GM18868 (cell line): ENCODE measurements at regions not wholly inside any gene's neighbourhood (a gene's known extent, or its start where the extent isn't known, plus 50 kb on each side); places are given as distances from the start of the nearest gene placed in this dataset.
"Not testable (repeated sequence)": the region's sequence is repeated elsewhere in the genome, so short reads cannot be mapped to it uniquely, and the experiment has no call there.

Experiments
- ATAC-seq: cut with Tn5 transposase; IDR thresholded peaks from one replicate; pipeline ENCODE4 v1.9.1; 2021; ENCODE audit warnings: mild to moderate bottlenecking, moderate library complexity; ENCODE audit not compliant: unreplicated experiment

DNA sequence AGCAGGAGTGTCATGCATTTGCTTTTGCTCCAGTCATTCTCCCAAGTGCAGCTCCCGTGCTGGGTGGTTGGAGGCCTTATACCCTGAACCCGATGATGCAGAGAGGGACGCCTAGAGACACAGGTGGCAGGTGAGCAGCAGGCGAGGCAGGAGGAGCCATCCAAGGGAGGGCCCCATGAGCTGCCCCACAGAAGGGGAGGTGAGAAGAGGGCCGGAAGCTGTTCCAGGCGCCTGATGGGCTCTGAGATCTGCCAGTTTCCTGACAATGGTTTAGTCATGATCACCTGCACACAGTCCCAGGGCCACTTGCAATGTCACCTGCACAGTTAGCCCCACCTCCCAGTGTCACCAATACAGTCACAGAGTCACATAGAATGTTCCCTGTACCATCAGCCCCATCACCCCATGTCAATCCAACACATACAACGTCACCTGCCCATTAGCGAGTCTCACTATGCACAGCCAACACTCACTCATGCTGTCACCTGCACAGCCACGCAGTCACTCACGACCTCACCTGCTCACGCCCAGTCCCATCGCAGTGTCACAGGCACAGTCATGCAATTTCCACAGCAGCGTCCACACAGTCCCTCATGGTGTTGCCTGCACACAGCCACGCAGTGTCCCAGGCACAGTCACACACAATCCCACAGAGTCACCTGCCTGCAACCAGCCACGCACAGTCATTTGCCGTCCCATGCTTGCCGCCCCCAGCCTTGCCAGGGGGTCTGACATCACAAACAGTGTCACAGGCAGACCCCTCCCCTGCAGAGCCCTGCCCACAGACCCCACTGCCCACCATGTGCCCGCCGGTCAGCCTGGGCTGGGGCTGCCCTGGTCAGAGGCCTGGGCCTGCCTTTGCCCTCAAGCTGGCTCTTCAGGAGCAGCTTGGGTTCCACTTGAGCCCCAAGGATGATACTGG, 113.4 kb downstream of the LHX2 start:
- ATAC-seq, result no peak

GRCh38 chr9:124125651-124125977, 114.0 kb downstream of the LHX2 start:
- ATAC-seq, result no peak

- no peak for ATAC-seq
Observed at GRCh38 chr9:124126648-124127646, 115.4 kb downstream of the LHX2 start.

DNA sequence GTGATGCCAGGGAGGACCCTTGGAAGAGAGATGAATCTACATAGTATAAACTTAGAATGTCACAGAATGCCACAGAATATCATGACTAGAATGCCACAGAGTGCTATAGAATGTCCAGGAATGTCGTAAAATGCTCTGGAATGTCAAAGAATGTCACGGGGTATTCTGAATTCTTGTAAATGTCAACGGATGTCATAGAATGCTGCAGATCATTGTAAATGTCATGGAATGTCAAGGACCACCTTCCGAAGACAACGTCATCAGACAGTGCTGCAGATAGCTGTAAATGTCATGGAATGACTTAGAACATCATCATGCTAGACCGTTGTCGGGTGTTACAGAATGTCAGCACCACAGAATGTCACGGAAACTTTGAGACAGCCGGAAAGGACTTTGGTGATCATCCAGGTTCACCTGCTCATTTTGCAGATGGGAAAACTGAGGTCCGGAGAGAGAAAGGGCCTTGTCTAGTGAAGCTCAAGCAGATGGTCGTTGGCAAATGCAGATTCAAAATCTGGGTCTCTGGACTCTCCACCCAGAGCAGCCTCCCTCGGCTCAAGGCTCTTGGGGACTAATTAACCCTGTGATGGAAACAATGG, 117.1 kb downstream of the LHX2 start:
- ATAC-seq, result no peak

- no peak for ATAC-seq
Observed at GRCh38 chr9:124130277-124131075, 118.9 kb downstream of the LHX2 start.

DNA sequence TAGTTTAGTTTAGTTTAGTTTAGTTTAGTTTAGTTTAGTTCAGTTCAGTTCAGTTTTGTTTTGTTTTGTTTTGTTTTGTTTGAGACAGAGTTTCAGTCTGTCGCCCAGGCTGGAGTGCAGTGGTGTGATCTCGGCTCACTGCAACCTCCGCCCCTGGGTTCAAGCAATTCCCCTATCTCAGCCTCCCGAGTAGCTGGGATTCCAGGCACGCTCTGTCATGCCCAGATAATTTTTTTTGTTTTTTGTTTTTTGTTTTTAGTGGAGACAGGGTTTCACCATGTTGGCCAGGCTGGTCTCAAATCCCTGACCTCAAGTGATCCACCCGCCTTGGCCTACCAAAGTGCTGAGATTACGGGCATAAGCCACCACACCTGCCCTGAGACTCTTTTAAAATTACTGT, 120.0 kb downstream of the LHX2 start:
- ATAC-seq, result not testable (repeated sequence)

DNA sequence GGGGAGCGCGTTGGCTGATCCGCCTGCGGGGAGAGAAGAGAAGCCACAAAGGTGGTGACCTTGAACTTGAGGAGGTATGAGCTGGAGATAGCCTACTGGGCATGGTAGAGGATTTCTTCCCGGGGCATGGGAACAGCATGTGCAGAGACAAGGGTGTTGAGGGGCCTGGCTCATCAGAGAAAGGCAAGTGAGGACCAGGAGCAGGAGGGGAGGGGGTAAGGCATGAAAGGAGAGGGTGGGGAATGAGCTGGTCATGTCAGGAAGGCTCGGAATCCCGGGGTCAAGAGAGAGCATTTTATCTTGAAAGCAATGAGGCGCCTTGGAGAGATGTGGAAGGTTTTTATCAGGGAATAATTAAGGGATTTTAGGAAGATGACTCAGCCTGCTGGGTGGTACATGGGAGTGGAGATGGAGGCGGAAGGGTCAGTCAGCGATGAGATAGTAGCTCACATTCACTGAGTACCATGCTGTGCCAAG, 121.1 kb downstream of the LHX2 start:
- no peak for ATAC-seq

DNA sequence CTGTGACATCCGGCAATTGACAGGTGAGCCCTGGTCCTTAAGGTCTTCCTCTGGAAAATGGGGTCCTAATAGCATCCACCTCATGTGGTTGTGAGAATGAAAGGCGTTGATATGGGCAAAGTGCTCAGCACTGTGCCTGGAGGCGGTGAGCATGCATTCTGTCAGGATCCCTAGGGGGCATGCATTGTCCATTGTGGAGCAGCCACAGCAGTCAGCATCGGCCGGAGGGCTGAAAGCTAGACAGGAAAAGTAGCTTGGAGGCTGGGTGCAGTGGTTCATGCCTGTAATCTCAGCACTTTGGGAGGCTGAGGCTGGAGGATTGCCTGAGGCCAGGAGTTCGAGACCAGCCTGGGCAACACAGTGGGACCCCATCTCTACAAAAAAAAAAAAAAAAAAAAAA, 122.2 kb downstream of the LHX2 start:
- no peak for ATAC-seq

DNA sequence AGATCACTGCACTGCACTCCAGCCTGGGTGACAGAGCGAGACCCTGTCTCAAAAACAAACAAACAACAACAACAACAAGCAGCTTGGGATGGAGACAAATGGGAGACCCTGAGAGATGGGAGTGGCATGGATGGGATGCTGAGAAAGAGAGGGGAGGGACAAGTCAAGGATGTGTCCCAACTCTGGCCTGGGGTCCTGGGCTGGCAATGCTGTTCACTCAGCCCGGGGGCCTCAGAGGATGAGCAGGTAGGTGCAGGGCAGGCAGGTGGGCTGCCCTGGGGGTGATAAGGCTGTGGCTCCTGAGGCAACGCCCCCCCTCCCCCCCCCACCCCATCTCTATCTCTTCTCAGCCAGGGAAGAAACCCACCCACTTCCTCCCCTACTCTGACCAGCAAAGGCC, 123.0 kb downstream of the LHX2 start:
- ATAC-seq, result no peak

- no peak for ATAC-seq
Observed at GRCh38 chr9:124135813-124136365, 121.9 kb upstream of the NEK6 start.

DNA sequence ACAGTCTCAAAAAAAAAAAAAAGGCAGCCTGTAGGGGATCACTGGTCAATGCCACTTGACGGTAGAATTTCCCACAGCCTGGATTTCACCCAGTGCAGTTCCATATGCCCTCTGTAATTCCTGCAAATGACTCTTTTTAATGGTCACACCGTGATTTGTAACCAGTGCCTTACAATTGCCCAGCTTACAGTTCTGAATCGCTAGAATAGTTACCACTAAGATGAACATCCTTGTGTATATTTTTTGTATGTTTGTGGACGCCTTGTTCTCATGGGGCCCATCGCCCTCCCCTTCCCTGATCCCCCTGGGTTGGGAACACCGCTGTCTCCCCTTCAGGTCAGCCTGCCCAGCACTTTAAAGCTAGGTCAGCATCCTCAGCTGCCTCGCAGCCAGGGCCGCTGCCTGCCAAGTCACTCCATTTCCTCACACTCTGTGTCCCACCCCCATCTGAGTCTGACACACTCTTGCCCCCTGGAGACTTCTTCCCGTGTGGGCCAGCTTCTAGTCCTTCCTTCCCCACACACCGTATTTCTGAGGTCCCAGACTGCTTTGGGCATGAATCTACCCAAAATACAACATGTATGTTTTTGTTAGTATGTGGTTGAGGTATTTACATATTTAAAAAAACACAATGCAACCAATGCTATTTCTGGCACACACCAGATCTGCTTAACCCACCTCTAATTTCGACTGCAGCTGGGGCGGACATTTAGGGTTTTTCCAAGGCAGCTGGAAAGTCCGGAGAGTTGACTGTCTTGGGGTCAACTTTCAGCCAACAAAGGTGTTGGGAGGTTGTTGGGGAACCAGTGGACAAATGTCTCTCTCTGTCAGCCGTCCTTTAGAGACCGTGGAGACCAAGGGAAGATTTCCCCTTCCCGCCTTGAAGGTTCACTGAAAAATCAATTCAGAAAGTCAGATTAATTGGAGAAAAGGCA, 120.5 kb upstream of the NEK6 start:
- peak; percentile 84 for ATAC-seq

DNA sequence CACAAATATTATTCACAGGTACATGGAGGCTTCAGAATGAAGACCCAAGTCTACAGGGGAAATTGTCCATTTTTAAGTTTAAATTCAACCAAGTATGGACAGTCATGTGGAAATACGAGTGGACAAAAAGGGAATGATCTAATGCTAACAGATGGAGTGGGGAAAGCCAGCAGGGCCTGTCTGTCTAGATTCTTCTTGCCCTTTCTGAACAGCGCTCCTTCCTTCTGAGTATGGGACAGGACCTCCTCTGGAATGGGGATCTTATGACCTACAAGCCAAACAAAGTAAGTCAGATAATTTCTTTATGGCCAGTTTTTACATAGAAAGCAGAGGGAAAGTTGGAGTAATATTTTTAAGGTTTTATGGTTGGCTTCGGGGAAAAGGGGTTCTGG, 119.8 kb upstream of the NEK6 start:
- peak; percentile 6 for ATAC-seq

GRCh38 chr9:124139001-124139400, 118.7 kb upstream of the NEK6 start:
- no peak for ATAC-seq

DNA sequence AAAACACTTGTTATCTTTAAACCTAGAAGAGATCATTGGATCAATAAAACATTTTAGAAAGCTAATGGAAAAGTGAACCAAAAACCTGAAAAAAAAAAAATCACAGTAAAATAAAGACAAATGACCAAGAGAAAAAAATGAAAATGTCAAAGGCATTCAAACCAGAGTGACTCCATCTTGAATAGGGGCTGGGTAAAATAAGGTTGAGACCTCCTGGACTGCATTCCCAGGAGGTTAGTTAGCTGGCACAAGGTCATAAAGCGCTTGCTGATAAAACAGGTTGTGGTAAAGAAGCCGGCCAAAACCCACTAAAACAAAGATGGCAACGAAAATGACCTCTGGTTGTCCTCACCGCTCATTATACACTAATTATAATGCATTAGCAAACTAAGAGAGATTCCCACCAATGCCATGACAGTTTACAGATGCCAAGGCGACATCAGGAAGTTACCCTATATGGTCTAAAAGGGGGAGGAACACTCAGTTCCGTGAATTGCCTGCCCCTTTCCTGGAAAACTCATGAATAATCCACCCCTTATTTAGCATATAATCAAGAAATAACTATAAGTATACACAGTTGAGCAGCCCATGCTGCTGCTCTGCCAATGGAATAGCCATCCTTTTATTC, 116.7 kb upstream of the NEK6 start:
- ATAC-seq, result no peak

DNA sequence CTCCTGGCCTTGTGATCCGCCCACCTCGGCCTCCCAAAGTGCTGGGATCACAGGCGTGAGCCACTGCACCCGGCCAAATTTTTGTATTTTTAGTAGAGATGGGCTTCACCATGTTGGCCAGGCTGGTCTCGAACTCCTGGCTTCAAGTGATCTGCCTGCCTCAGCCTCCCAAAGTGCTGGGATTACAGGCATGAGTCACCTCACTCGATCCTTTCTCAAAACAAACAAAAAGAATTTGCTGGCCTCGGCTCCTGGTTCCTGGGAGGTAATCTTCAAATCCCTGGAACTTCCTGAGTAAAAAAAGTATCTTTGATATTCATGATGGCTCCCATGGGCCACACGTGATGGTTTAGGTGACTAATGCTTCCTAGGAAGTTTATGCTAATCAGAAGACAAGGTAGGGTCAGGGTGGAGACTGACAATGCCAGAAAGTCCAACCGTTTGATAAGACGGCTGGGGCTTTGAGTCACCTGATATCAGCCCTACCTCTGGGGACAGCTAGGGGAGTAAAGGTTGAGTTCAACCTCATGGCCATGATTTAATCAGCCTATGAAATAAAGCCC, 113.1 kb upstream of the NEK6 start:
- not testable (repeated sequence) for ATAC-seq

GRCh38 chr9:124146031-124146561, 111.7 kb upstream of the NEK6 start:
- ATAC-seq, result no peak

GRCh38 chr9:124149992-124150391, 107.8 kb upstream of the NEK6 start:
- ATAC-seq, result no peak

- ATAC-seq, result no peak
Observed at GRCh38 chr9:124163760-124164255, 93.9 kb upstream of the NEK6 start.
